Caki2 (cell line): ENCODE measurements at regions not wholly inside any gene's neighbourhood (a gene's known extent, or its start where the extent isn't known, plus 50 kb on each side); places are given as distances from the start of the nearest gene placed in this dataset.
A peak's percentile ranks its signal among the peaks of the same experiment; 100 is the strongest.

Source experiments
- DNase-seq: peaks from one replicate; pipeline ENCODE4 v3.0.0-alpha.2; 2015; ENCODE audit warnings: low read depth
- in situ Hi-C: cut with HindIII; loops from 2 replicates; pipeline ENCODE4 v1.10.0; 2016; ENCODE audit warnings: low sequenced_read_pairs, low pct_unique_long_range_greater_than_20kb, mixed read lengths

- in situ Hi-C loops, result no loop called here
- no peak for DNase-seq
Observed at GRCh38 chr3:5401002-5401401, 213.5 kb downstream of the EDEM1 start.

GRCh38 chr3:5404718-5405117, 217.2 kb downstream of the EDEM1 start:
- in situ Hi-C loops, result no loop called here
- DNase-seq, result no peak

GRCh38 chr3:5411786-5412185, 224.3 kb downstream of the EDEM1 start:
- DNase-seq, result no peak
- in situ Hi-C loops, result no loop called here

- no peak for DNase-seq
- in situ Hi-C loops, result no loop called here
Observed at GRCh38 chr3:5423076-5423475, 235.6 kb downstream of the EDEM1 start.

- no peak for DNase-seq
- in situ Hi-C loops, result no loop called here
Observed at GRCh38 chr3:5423523-5423922, 236.0 kb downstream of the EDEM1 start.

GRCh38 chr3:5425371-5425770, 237.9 kb downstream of the EDEM1 start:
- DNase-seq, result no peak
- in situ Hi-C loops, result no loop called here

GRCh38 chr3:5426094-5426883, 238.8 kb downstream of the EDEM1 start:
- in situ Hi-C loops, result no loop called here

GRCh38 chr3:5427021-5427420, 239.5 kb downstream of the EDEM1 start:
- in situ Hi-C loops, result no loop called here
- DNase-seq, result no peak

More at GRCh38 chr3:5426094-5426883, 238.8 kb downstream of the EDEM1 start:
- peak; percentile 42 for DNase-seq

GRCh38 chr3:5427938-5428337, 240.4 kb downstream of the EDEM1 start:
- no peak for DNase-seq
- in situ Hi-C loops, result no loop called here

GRCh38 chr3:5428607-5429516, 241.4 kb downstream of the EDEM1 start:
- peak; percentile 3 for DNase-seq
- in situ Hi-C loops, result no loop called here

GRCh38 chr3:5429517-5429890, 242.0 kb downstream of the EDEM1 start:
- in situ Hi-C loops, result no loop called here
- DNase-seq, result no peak

GRCh38 chr3:5430701-5431100, 243.2 kb downstream of the EDEM1 start:
- in situ Hi-C loops, result no loop called here
- no peak for DNase-seq

- no peak for DNase-seq
- in situ Hi-C loops, result no loop called here
Observed at GRCh38 chr3:5431146-5431545, 243.6 kb downstream of the EDEM1 start.

- DNase-seq, result no peak
- in situ Hi-C loops, result no loop called here
Observed at GRCh38 chr3:5431811-5432378, 244.4 kb downstream of the EDEM1 start.

GRCh38 chr3:5437296-5437782, 249.8 kb downstream of the EDEM1 start:
- no peak for DNase-seq
- in situ Hi-C loops, result no loop called here

- in situ Hi-C loops, result no loop called here
Observed at GRCh38 chr3:5437783-5438323, 250.3 kb downstream of the EDEM1 start.

GRCh38 chr3:5441401-5441800, 253.9 kb downstream of the EDEM1 start:
- in situ Hi-C loops, result no loop called here
- DNase-seq, result no peak

More at GRCh38 chr3:5437783-5438323, 250.3 kb downstream of the EDEM1 start:
- no peak for DNase-seq

- no peak for DNase-seq
- in situ Hi-C loops, result no loop called here
Observed at GRCh38 chr3:5442106-5442785, 254.7 kb downstream of the EDEM1 start.
